GM12878 (cell line): ENCODE measurements at regions not wholly inside any gene's neighbourhood (a gene's known extent, or its start where the extent isn't known, plus 50 kb on each side); places are given as distances from the start of the nearest gene placed in this dataset.

Experiments
- ATAC-seq: fragments of 200-7000 bp; cut with Tn5 transposase; 3 replicates; pipeline ENCODE4 v1.9.1; 2020; ENCODE audit warnings: mild to moderate bottlenecking, moderate library complexity
- BruUV-seq: library from RNA; stranded (reverse); fragments of 400-500 nt; replicated peaks from 2 replicates; lab custom pipeline; 2021; lab: Mats Ljungman, UMichigan
- CTCF ChIA-PET: fragments of 300-600 bp; sonication (Branson Sonifier 250); formaldehyde crosslinking; extraction: SDS; loops from one replicate; lab custom pipeline; 2021; ENCODE audit warnings: inconsistent platforms; lab: Yijun Ruan, JAX
- POLR2A ChIA-PET: fragments of 350-600 bp; formaldehyde crosslinking; extraction: SDS; loops from one replicate; lab custom pipeline; 2021; ENCODE audit warnings: inconsistent platforms; lab: Charles Lee
- RAD21 ChIA-PET: fragments of 300-600 bp; sonication (Branson Sonifier 250); formaldehyde crosslinking; loops from one replicate; lab custom pipeline; 2023; ENCODE audit warnings: antibody characterized with exemption; ENCODE audit not compliant: unreplicated experiment; lab: Charles Lee
- SMC1A ChIA-PET: fragments of 300-600 bp; sonication (Branson Sonifier 250); formaldehyde crosslinking; loops from one replicate; lab custom pipeline; 2023; ENCODE audit not compliant: unreplicated experiment, uncharacterized antibody; lab: Charles Lee
- DNase-seq: peaks from one replicate; pipeline ENCODE4 v3.0.0-alpha.2; 2011; ENCODE audit warnings: low read depth, low spot score
- FAIRE-seq: peaks from 3 replicates; lab custom pipeline; 2011; peaks lifted over from hg19 to GRCh38; lab: Jason Lieb, UNC
- H2AFZ ChIP-seq: 2 replicates; pipeline ENCODE4 v1.6.0; 2011; ENCODE audit warnings: low read depth, low read length, control low read depth; ENCODE audit not compliant: control insufficient read depth
- H3K27ac ChIP-seq: 2 replicates; pipeline ENCODE4 v1.5.1; 2011; ENCODE audit warnings: control low read depth; ENCODE audit not compliant: control insufficient read depth, insufficient read depth
- H3K27me3 ChIP-seq, 2 experiments: replicated peaks in 1 of 2; 2 replicates each; pipeline versions ENCODE4 v1.6.0 to v1.6.1; 2011; ENCODE audit warnings: low read length in 1 of 2; ENCODE audit not compliant: control insufficient read depth in 2 of 2, insufficient read depth in 2 of 2
- H3K36me3 ChIP-seq, 2 experiments: 2 replicates each; pipeline ENCODE4 v1.5.1; 2011; ENCODE audit warnings: low read length in 1 of 2; ENCODE audit not compliant: control insufficient read depth in 2 of 2, insufficient read depth in 2 of 2
- H3K4me1 ChIP-seq: 2 replicates; pipeline ENCODE4 v1.6.1; 2011; ENCODE audit warnings: mild to moderate bottlenecking, low read length, moderate library complexity, mixed read lengths; ENCODE audit not compliant: control insufficient read depth, insufficient read depth
- H3K4me2 ChIP-seq: 2 replicates; pipeline ENCODE4 v1.6.0; 2011; ENCODE audit warnings: control low read depth; ENCODE audit not compliant: control insufficient read depth, insufficient read depth
- H3K4me3 ChIP-seq: fragments of 200-600 bp; sonication (generic); 2 replicates; pipeline ENCODE4 v1.5.1; 2016
- H3K79me2 ChIP-seq: 2 replicates; pipeline ENCODE4 v1.6.0; 2011; ENCODE audit warnings: low read length; ENCODE audit not compliant: control insufficient read depth, insufficient read depth
- H3K9ac ChIP-seq: 2 replicates; pipeline ENCODE4 v1.8.0; 2011; ENCODE audit warnings: low read length, control low read depth, mixed read lengths; ENCODE audit not compliant: control insufficient read depth, insufficient read depth
- H3K9me3 ChIP-seq: replicated peaks from 3 replicates; pipeline ENCODE4 v1.5.1; 2011; ENCODE audit warnings: mild to moderate bottlenecking, low read length; ENCODE audit not compliant: control insufficient read depth, insufficient read depth
- H4K20me1 ChIP-seq: 2 replicates; pipeline ENCODE4 v1.6.0; 2011; ENCODE audit not compliant: control insufficient read depth, insufficient read depth
- CHD2 ChIP-seq: IDR thresholded peaks from 2 replicates; pipeline ENCODE4 v1.6.1; 2011; ENCODE audit warnings: low read depth, low read length, improper control_type of control experiment, borderline replicate concordance
- CUX1 ChIP-seq: IDR thresholded peaks from 2 replicates; pipeline ENCODE4 v1.6.1; 2012; ENCODE audit warnings: improper control_type of control experiment, low read depth, low read length; ENCODE audit not compliant: insufficient replicate concordance
- FOXM1 ChIP-seq: IDR thresholded peaks from 2 replicates; pipeline ENCODE4 v1.6.1; 2012; ENCODE audit warnings: low read depth, mild to moderate bottlenecking, inconsistent platforms, low read length, moderate library complexity
- IKZF1 ChIP-seq: fragments of 450-650 bp; conservative IDR thresholded peaks from 2 replicates; pipeline ENCODE4 v1.6.1; 2017; ENCODE audit warnings: antibody characterized with exemption, mild to moderate bottlenecking
- NFYA ChIP-seq: IDR thresholded peaks from 2 replicates; pipeline ENCODE4 v1.6.1; 2011; ENCODE audit warnings: low read depth, mild to moderate bottlenecking, low read length, improper control_type of control experiment, borderline replicate concordance
- PAX5 ChIP-seq: IDR thresholded peaks from 2 replicates; pipeline ENCODE4 v1.6.1; 2011; ENCODE audit warnings: low read depth, low read length, borderline replicate concordance
- RBBP5 ChIP-seq: fragments of 200-600 bp; sonication (generic); conservative IDR thresholded peaks from 2 replicates; pipeline ENCODE4 v1.6.1; 2016
- SIN3A ChIP-seq: IDR thresholded peaks from 2 replicates; pipeline ENCODE4 v1.6.1; 2012; ENCODE audit warnings: low read depth, low read length, improper control_type of control experiment
- SIX5 ChIP-seq: IDR thresholded peaks from 2 replicates; pipeline ENCODE4 v1.6.1; 2011; ENCODE audit warnings: mild to moderate bottlenecking, low read depth, low read length, moderate library complexity; ENCODE audit not compliant: severe bottlenecking
- SKIL ChIP-seq: fragments of 450-650 bp; IDR thresholded peaks from 2 replicates; pipeline ENCODE4 v1.6.1; 2017; ENCODE audit warnings: mild to moderate bottlenecking, low read depth, inconsistent platforms; ENCODE audit not compliant: poor library complexity, severe bottlenecking
- SREBF2 ChIP-seq: IDR thresholded peaks from 2 replicates; pipeline ENCODE4 v1.6.1; 2012; ENCODE audit warnings: mild to moderate bottlenecking, low read length
- WGBS: methylation state at CpG from one replicate; pipeline ENCODE4 v1.1.6; 2016; ENCODE audit warnings: low lambda C conversion rate; ENCODE audit not compliant: insufficient replicate concordance, insufficient coverage; ENCODE audit errors: missing lambda C conversion rate; 5-methylcytosine and 5-hydroxymethylcytosine counted together
- in situ Hi-C: fragments of 300-500 bp; cut with MboI; formaldehyde crosslinking; loops from 9 replicates; pipeline ENCODE4 v1.14.3; 2018; ENCODE audit warnings: mixed read lengths
- intact Hi-C: fragments of 100-400 bp; cut with micrococcal nuclease; formaldehyde crosslinking; loops from one replicate; pipeline ENCODE4 v1.14.2; 2022; ENCODE audit not compliant: unreplicated experiment

GRCh38 chr20:7355051-7355450 is 585.2 kb downstream of the HAO1 start:
- BruUV-seq = no TSS peak
- CTCF ChIA-PET = interaction anchor here (0.6 to 1.1 kb wide), 2 partner anchors 243 to 1178 kb away, joined by 3 read pairs; no protein-coding TSS in a partner anchor
- 0% methylated on average over 2 of the region's 2 CpGs for WGBS

More at GRCh38 chr20:7355051-7355450, 585.2 kb downstream of the HAO1 start:
- no peak overlapping the region for H3K27ac ChIP-seq
- no peak for ATAC-seq
- no peak overlapping the region for H3K9ac ChIP-seq
- SMC1A ChIA-PET = interaction anchor here (1.0 kb wide), 1 partner anchor 600 kb away, joined by 3 read pairs; no protein-coding TSS in a partner anchor
- H3K27me3 ChIP-seq = no peaks in the 10 kb centered on the region
- POLR2A ChIA-PET = no interaction called here
- H3K4me2 ChIP-seq = no peak overlapping the region
- intact Hi-C loops (no loop called here), in situ Hi-C loops (no loop called here)
- no peak for DNase-seq
- no peaks in the 10 kb centered on the region for H3K36me3 ChIP-seq
- H4K20me1 ChIP-seq = no peaks in the 10 kb centered on the region
- no peaks in the 10 kb centered on the region for H3K4me1 ChIP-seq
- no peaks in the 10 kb centered on the region for H3K79me2 ChIP-seq
- RAD21 ChIA-PET = no interaction called here
- H3K9me3 ChIP-seq = no peaks in the 10 kb centered on the region
- no peak overlapping the region for H3K4me3 ChIP-seq
- no peak overlapping the region for H2AFZ ChIP-seq
- no peak for FAIRE-seq
- TF ChIP-seq CHD2 = no peak
- no peak for TF ChIP-seq SKIL
- TF ChIP-seq RBBP5 = no peak
- no peak for TF ChIP-seq SIX5
- TF ChIP-seq PAX5 = no peak
- no peak for TF ChIP-seq SREBF2
- no peak for TF ChIP-seq IKZF1
- no peak for TF ChIP-seq CUX1
- no peak for TF ChIP-seq SIN3A
- no peak for TF ChIP-seq NFYA
- TF ChIP-seq FOXM1 = no peak
